Chondrocyte (in vitro differentiated cells): ENCODE measurements at regions not wholly inside any gene's neighbourhood (a gene's known extent, or its start where the extent isn't known, plus 50 kb on each side); places are given as distances from the start of the nearest gene placed in this dataset.
"Not testable (repeated sequence)": the region's sequence is repeated elsewhere in the genome, so short reads cannot be mapped to it uniquely, and the experiment has no call there.

ENCODE experiments used
- DNase-seq: peaks from one replicate; pipeline ENCODE4 v3.0.0; 2021; ENCODE audit warnings: mixed read lengths, low spot score
- H3K27ac Mint-ChIP-seq: one replicate; pipeline ENCODE4 v1.8.0; 2021; ENCODE audit warnings: mild to moderate bottlenecking, moderate library complexity, mixed read lengths; ENCODE audit not compliant: unreplicated experiment
- H3K27me3 Mint-ChIP-seq: 2 replicates; pipeline ENCODE4 v1.8.0; 2021; ENCODE audit warnings: low read depth, mixed read lengths
- H3K36me3 Mint-ChIP-seq: 2 replicates; pipeline ENCODE4 v1.8.0; 2021; ENCODE audit warnings: low read depth, mixed read lengths
- H3K4me1 Mint-ChIP-seq: 2 replicates; pipeline ENCODE4 v1.8.0; 2021; ENCODE audit warnings: low read depth, mild to moderate bottlenecking, mixed read lengths
- H3K4me3 Mint-ChIP-seq: one replicate; pipeline ENCODE4 v1.8.0; 2021; ENCODE audit warnings: mild to moderate bottlenecking, moderate library complexity, mixed read lengths; ENCODE audit not compliant: unreplicated experiment
- H3K9me3 Mint-ChIP-seq: 2 replicates; pipeline ENCODE4 v1.8.0; 2021; ENCODE audit warnings: low read depth, mixed read lengths
- TF ChIP-seq, protein P1 (sequence below): fragments of 200-600 bp; sonication (generic); IDR thresholded peaks from 2 replicates; pipeline ENCODE4 v1.5.0; 2021; ENCODE audit warnings: antibody characterized with exemption, mild to moderate bottlenecking, moderate library complexity

DNA sequence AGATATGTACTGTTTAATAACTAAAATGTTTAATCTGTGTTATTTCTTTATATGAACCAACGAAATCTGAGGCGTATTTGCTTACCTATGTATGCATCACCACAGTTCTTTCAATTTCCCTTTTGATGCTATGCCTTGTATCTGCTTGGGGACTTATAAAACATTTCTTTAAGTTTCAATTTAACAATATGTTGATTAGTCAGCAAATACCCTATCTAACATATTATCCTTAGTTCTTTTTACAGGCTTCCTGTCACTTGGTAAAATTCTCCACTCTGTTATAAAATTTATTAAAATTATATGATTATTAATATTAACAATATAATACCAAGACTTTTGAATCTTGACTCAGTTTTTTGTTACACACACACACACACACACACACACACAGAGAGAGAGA is 174.3 kb downstream of the CPS1 start:
- Mint-ChIP-seq H3K36me3 (no peaks in the 10 kb centered on the region), H3K27me3 (peaks cover 4% of the 10 kb centered on the region), H3K9me3 (peaks cover 4% of the 10 kb centered on the region), H3K4me3 (no peak overlapping the region), H3K27ac (no peak overlapping the region), H3K4me1 (no peaks in the 10 kb centered on the region)
- no peak for DNase-seq
- TF ChIP-seq, protein P1, sequence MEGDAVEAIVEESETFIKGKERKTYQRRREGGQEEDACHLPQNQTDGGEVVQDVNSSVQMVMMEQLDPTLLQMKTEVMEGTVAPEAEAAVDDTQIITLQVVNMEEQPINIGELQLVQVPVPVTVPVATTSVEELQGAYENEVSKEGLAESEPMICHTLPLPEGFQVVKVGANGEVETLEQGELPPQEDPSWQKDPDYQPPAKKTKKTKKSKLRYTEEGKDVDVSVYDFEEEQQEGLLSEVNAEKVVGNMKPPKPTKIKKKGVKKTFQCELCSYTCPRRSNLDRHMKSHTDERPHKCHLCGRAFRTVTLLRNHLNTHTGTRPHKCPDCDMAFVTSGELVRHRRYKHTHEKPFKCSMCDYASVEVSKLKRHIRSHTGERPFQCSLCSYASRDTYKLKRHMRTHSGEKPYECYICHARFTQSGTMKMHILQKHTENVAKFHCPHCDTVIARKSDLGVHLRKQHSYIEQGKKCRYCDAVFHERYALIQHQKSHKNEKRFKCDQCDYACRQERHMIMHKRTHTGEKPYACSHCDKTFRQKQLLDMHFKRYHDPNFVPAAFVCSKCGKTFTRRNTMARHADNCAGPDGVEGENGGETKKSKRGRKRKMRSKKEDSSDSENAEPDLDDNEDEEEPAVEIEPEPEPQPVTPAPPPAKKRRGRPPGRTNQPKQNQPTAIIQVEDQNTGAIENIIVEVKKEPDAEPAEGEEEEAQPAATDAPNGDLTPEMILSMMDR, result no peak

DNA sequence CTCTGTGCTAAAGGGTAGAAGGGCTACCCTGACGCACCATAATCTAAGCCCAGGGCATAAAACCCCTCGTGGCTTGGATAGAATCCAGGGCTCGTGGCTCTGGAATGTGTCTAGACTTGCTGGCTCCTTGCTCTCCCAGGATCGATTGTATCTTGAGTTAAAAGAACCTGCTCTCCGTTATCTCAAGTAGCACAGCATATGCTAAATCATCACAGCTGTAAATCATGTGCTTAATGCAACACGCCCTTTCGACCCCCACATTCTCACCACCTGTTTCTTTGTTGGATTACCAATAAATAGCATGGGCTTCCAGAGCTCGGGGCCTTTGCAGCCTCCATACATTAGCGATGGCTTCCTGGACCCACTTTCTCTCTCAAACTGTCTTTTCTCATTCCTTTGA is 190.4 kb downstream of the CPS1 start:
- H3K4me3 Mint-ChIP-seq, H3K36me3 Mint-ChIP-seq, DNase-seq, H3K27me3 Mint-ChIP-seq, H3K4me1 Mint-ChIP-seq, H3K27ac Mint-ChIP-seq, H3K9me3 Mint-ChIP-seq: not testable (repeated sequence)

DNA sequence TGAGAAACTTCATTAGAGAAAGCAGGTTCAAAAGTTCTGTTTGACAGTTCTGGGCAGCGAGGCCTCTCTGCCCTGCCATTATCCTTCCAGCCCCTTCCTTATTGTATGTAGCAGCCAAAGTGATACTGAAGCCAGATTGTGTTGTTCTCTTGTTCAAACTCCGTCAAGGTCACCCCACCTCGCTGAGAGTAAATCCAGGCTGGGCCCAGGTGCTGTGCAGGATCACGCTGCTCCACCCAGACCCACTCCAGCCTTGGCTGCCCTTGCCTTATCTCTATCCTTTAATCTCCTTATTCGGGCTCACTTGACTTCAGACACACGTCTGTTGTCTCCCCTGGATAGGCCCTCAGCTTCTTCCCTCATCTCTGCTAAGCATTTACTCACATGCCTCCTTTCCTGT is 196.1 kb downstream of the CPS1 start:
- TF ChIP-seq, protein P1, result no peak
- no peaks in the 10 kb centered on the region for H3K4me1 Mint-ChIP-seq
- H3K27me3 Mint-ChIP-seq, result peaks cover 4% of the 10 kb centered on the region
- H3K36me3 Mint-ChIP-seq, result no peaks in the 10 kb centered on the region
- H3K9me3 Mint-ChIP-seq, result no peaks in the 10 kb centered on the region
- no peak overlapping the region for H3K27ac Mint-ChIP-seq
- DNase-seq, result no peak
- no peak overlapping the region for H3K4me3 Mint-ChIP-seq

DNA sequence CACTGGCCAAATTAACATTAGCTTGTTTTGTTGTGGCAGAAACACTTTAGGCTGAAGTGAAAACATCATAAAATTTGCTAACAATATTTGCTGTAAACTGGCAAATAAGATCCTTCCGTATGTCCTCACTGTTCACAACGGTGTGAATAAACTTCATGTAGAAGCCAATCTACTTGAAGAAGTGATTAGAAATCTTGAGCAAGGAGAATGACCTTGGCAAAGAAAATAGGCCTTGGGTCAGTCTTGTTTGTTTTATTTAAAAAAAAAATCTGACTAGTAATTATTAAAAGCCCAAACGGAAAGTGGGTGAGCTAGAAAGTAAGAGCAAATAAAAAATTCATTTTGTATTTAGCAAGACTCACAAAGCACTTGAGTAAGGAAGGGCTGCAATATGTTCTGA is 197.0 kb downstream of the CPS1 start:
- Mint-ChIP-seq H3K27me3 (peaks cover 6% of the 10 kb centered on the region), H3K4me1 (no peaks in the 10 kb centered on the region), H3K4me3 (no peak overlapping the region), H3K27ac (no peak overlapping the region), H3K36me3 (no peaks in the 10 kb centered on the region), H3K9me3 (no peaks in the 10 kb centered on the region)
- TF ChIP-seq, protein P1, result no peak
- no peak for DNase-seq

DNA sequence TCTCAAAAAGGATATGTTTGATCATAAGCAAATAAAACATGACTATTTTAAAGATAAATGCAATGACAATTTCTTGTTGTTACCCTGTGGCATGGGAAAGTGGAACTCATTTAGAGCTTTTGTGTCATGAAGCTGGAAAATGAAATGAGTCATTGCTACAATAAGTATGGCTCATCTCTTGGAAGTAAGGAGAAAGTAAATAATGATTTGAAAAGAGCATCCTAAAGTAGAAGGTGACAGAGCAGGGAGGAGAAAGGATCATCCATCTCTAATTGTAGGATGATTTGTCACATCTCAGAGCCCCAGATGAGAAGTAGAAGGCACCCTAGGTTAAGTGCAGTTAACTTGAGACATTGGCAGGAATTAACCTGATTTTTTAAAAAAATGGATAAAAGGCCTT is 200.5 kb downstream of the CPS1 start:
- no peaks in the 10 kb centered on the region for H3K4me1 Mint-ChIP-seq
- H3K27ac Mint-ChIP-seq, result no peak overlapping the region
- H3K36me3 Mint-ChIP-seq, result no peaks in the 10 kb centered on the region
- peaks cover 6% of the 10 kb centered on the region for H3K27me3 Mint-ChIP-seq
- TF ChIP-seq, protein P1, result no peak
- peaks cover 4% of the 10 kb centered on the region for H3K9me3 Mint-ChIP-seq
- no peak for DNase-seq
- no peak overlapping the region for H3K4me3 Mint-ChIP-seq
